Fibroblast of peridontal ligament (primary cell): ENCODE measurements at regions not wholly inside any gene's neighbourhood (a gene's known extent, or its start where the extent isn't known, plus 50 kb on each side); places are given as distances from the start of the nearest gene placed in this dataset.
"Not testable (repeated sequence)": the region's sequence is repeated elsewhere in the genome, so short reads cannot be mapped to it uniquely, and the experiment has no call there.

Experiments
- DNase-seq: peaks from one replicate; pipeline ENCODE4 v3.0.0-alpha.2; 2010; ENCODE audit errors: extremely low read depth

GRCh38 chr7:110448918-110449317 is 642.0 kb upstream of the LRRN3 start:
- DNase-seq = no peak

- DNase-seq = no peak
These were observed 636.2 kb upstream of the LRRN3 start for GRCh38 chr7:110454713-110455112.

GRCh38 chr7:110461621-110462020 is 629.3 kb upstream of the LRRN3 start:
- no peak for DNase-seq

- no peak for DNase-seq
These were observed 620.5 kb upstream of the LRRN3 start for GRCh38 chr7:110470420-110470819.

- not testable (repeated sequence) for DNase-seq
These were observed 618.5 kb upstream of the LRRN3 start for GRCh38 chr7:110472419-110472818.

GRCh38 chr7:110480964-110481363 is 610.0 kb upstream of the LRRN3 start:
- DNase-seq = no peak

- no peak for DNase-seq
These were observed 607.4 kb upstream of the LRRN3 start for GRCh38 chr7:110483553-110483952.

GRCh38 chr7:110484356-110484755 is 606.6 kb upstream of the LRRN3 start:
- no peak for DNase-seq

- DNase-seq = no peak
These were observed 604.4 kb upstream of the LRRN3 start for GRCh38 chr7:110486549-110486948.

GRCh38 chr7:110502888-110503465 is 588.0 kb upstream of the LRRN3 start:
- DNase-seq = no peak

- no peak for DNase-seq
These were observed 583.6 kb upstream of the LRRN3 start for GRCh38 chr7:110507369-110507768.

- DNase-seq = no peak
These were observed 583.1 kb upstream of the LRRN3 start for GRCh38 chr7:110507832-110508231.

- not testable (repeated sequence) for DNase-seq
These were observed 575.9 kb upstream of the LRRN3 start for GRCh38 chr7:110514975-110515551.

- no peak for DNase-seq
These were observed 571.1 kb upstream of the LRRN3 start for GRCh38 chr7:110519851-110520250.

GRCh38 chr7:110521357-110521911 is 569.5 kb upstream of the LRRN3 start:
- no peak for DNase-seq

- DNase-seq = no peak
These were observed 568.7 kb upstream of the LRRN3 start for GRCh38 chr7:110522061-110522760.

- DNase-seq = no peak
These were observed 568.1 kb upstream of the LRRN3 start for GRCh38 chr7:110522761-110523200.

GRCh38 chr7:110529175-110529574 is 561.8 kb upstream of the LRRN3 start:
- no peak for DNase-seq

GRCh38 chr7:110531186-110531585 is 559.7 kb upstream of the LRRN3 start:
- no peak for DNase-seq

- no peak for DNase-seq
These were observed 556.5 kb upstream of the LRRN3 start for GRCh38 chr7:110534241-110534931.

- DNase-seq = no peak
These were observed 551.7 kb upstream of the LRRN3 start for GRCh38 chr7:110539216-110539615.

- no peak for DNase-seq
These were observed 549.0 kb upstream of the LRRN3 start for GRCh38 chr7:110541962-110542361.
